GM21526 (cell line): ENCODE measurements at regions not wholly inside any gene's neighbourhood (a gene's known extent, or its start where the extent isn't known, plus 50 kb on each side); places are given as distances from the start of the nearest gene placed in this dataset.

Experiments used
- ATAC-seq: cut with Tn5 transposase; IDR thresholded peaks from one replicate; pipeline ENCODE4 v1.9.1; 2021; ENCODE audit warnings: moderate library complexity; ENCODE audit not compliant: unreplicated experiment, low FRiP score

DNA sequence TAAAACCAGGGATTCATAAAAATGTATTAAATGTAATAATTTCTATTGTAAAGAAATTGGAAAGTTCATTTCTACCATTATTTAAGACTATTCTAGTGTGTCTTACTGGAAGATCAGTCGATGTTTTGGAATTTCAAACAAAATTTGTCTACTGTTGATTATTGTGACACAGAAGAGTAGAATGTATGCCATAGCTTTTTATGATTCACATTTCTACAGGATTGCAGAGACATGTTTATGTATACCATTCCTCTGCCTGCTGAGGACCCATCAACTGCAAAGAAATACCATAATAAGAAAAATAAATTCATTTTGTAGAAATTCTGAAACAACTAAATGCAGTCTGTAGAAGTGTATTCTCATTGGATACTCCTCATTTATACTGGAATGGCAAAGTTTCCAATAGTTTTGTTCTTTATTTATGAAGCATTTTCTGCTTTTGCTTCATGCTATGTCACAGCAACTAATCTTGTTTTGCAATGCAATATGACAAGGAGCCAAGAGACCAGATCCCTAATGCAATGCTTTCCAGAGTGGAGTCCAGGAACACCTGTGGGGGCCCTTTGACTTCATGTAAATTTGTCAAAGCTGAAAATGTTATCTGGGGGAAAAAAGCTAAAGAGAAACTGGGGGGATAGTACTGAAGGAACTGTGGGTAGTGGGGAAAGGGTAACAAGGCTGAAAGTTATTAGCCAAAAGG, 172.9 kb upstream of the LRIG3 start:
- no peak for ATAC-seq

DNA sequence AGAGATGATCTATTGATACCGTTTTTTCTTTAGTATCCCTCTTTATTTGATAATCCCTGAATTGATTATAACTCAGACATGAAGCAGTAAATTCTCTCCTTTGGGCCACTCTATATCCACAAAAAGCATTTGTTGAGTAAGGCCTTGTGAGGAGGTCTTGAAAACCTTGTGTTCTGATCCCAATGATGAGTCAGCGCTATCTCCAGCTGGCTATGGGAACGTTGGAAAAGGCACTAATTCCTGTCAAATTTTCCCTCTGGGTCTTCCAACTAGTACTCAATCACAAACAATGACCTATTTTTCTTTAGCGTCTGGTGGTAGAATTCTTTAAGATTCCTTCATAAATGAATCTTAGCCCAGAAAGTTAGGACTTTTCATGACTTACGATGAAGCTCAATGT, 168.4 kb upstream of the LRIG3 start:
- ATAC-seq, result no peak

DNA sequence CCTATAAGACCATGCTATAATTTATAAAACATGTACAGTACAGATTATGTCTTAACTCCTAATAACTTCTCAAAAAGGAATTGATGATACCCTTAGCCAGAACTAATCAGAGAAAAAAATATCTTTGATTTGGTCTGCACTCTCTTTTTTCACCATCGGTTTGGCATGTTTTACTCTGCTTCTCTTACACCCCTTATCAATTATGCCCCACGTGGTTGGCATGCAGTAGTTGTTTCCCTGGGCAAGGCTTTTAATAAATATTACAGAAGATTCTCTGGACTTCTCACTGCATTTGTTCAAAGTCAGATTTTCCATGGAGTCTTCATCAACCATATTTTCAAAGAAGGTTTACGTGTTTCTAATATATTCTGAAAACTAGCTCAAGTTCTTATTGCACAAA, 167.4 kb upstream of the LRIG3 start:
- no peak for ATAC-seq

DNA sequence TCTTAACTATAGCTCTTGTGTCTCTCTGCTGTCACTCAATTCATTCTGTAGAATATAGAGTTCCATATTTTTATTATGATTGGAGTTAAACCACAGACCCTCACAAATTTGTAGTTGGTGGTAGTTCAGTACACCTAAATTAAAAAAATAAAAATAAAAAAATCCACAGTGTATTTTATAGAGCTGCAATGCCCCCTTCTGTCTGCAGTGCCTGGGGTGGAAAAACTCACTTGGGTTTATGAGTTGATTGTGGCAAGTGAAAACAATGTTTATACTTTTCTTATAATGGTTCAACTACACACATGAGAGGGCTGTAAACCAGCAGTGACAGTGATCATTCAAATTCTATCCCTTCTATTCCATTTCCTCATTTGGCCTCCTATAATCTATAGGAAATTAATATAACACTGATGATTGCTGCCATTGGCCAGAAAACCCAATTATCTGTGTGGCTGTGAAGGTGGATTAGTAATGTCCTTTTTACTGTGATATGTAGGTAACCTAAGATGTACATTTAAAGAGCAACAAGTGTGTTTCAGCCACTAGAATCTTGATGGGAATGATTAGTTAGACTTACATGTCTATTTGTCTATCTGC, 166.9 kb upstream of the LRIG3 start:
- ATAC-seq, result no peak

DNA sequence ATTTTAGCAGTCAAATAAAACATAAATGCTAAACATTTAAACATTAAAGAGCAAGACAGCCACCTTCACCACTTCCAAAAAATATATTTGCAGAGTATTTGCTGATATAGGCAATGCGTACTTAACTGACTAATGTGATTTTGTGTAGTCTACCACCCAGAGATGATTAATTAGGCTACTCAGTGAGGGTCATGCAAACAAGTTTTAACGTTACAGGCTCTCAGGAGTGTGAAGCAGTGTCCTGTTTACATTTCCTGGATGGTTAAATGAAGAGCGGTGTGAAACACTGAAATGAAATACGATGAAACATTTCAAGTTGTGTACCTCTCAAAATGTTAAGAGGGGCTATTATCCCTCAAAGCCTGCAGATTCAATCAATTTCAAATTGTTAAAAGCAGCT, 165.8 kb upstream of the LRIG3 start:
- no peak for ATAC-seq

DNA sequence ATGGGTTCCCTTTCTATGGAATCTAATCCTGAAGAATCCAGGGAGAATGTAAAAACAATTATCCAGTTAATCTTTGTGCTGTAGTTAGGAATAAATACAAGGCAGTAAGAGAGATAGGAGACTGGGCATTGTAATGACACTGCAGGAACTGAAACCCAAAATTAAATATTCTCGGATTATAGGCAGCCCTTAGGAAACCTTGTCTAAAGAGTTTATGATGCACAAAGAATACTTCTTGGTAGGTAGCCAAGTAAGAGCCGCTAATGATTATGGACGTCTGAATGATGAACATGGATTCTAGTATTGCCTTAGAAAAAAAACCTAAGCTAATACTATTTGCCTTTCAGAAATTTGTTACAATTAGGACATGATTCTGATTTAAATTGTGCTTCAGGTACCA, 165.4 kb upstream of the LRIG3 start:
- ATAC-seq, result no peak

DNA sequence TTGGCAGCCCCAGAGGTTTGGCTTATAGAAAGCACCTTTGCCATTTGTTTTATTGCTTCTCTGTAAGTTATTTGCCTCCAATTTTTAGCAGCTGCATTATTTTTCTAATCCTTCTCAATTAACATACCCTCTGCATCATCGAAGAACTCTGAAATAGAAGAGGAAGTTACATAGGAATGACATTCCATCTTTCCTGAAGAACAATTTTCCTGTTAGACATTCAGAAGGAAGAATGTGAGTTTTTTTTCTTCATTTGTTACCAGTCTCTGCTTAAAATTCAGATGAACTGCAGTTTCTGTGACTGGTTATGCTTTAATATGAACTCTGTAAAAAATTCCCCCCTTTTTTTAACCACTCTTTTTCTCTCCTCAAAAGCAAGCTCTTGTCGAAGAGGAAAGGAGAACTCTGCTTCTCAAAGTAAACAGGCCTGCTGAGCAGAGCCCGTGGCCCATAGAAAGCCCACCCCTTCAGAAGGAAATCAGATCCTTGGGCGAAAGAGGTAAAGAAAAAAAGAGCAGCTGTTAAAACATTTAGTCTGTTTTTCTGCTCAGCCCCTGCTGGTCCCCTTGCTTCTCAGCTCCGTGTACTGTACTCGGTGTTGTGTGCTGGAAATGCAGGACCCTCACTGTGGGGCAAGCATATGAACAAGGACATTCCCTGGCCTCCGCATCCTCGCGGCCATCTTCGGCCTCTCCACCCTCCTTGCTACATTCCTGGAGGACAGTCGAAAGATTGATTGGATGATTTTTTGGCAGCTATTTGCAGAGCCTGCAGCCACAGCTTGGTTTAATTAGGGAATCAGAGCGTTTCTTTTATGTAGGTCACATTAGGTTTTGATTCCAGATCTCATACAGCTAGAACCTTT, 164.4 kb upstream of the LRIG3 start:
- no peak for ATAC-seq

DNA sequence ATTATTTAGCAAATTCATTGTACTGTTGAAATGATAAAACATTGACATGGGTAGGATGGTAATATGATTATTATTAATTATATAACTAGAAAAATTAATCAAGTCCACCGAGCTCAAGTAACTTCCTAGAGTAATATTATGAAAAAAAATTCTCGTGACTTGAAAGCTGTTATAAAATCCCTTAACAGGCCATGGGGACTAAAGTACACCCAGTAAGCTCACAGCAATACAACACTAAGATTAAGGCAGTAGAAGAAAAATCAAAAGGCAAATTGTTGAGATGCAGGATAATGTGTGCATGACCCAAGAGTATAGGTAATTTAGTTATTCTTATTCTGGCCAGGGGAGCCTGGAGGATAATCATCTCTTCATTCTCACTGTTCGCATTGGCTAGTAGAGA, 162.6 kb upstream of the LRIG3 start:
- no peak for ATAC-seq

DNA sequence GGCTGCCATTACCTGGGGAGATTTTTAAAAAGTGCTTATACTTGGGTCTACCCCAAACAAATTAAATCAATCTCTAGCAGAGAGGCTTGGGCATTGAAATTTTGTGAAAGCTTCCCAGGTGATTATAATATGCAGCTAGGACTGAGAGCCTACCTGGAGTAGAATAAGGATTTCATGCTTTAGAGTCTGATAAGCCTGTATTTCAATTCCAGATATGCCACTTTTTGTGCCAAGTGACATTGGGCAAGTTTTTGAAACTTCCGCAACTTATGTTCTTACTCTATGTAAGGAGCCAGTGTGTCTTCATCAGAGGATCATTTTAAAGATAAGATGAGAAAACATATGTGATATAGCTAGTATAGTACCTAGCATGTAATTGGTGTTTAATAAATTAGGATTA, 159.8 kb upstream of the LRIG3 start:
- ATAC-seq, result no peak

DNA sequence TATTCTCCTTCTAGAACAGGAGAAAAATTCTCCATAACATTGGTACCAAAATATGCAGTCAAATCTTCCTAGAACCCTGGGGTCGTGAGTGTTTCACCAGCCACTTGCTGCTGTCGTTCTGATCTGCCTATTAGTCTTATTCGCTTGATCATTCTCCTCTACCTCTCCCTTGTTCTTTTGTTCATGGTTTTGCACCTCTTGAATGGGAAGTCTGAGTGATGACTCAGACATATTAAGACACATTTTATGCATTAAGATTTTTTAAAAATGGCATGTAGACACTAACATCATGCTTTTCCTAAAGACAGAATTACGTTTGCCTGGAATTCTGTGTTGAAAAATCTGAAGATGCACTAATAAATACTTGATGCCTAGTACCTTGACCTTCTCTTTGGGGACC, 159.2 kb upstream of the LRIG3 start:
- no peak for ATAC-seq

DNA sequence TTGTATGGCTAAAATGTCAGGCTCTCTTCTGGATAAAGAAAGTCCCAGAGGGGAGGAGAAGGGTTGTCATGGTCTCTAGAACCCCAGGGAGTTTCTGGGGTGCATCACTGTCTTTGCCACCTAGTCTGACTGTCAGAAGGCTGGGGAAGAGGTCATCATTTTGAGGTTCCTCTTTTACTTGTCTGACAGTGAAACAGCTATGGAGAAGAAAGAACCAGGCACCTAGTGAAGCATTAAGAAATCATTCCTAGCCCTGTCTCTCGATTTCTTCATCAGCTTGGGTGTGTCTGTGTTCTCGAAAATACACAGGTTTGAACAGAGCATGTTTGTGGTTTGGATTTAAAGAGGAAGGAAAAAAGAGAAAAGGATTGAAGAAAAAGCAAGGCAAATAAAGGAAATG, 158.7 kb upstream of the LRIG3 start:
- no peak for ATAC-seq

DNA sequence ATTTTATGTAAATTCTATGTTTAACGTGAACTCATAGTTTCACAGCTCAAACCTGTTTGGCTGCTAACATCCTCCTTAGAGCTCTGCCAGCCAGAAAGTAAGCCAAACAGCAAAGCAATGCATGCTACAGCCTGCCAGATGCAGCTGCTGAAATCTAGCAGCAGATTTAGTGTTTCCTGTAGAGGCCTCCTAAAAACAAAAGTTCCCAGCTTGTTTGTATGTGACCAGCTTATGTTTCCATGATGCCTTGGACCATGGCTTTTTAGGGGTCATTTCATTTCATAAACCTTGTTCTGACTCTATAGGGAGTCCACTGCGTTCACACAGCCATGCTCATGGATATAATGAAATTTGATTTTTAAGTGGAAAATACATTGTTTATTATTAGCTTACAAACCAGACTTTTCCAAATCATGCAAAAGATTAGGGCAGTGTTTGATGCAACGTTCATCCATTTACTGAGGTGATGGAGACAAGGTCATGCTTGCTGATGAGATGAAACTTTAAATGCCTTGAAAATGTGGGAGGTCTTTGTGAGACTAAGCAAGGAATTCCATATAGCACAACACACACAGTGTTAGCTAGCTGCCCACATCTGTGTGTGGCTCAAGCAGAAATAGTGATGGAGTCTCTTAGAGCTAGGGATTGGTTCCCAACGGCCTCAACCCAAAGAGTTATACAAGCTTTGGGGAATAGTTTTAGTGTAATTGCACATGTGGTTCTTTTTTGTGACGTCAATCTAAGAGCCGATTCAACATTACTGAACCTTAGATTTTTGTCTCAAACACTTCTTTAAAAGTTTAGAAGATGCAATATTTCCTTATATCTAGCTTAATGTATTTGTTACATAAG, 157.5 kb upstream of the LRIG3 start:
- no peak for ATAC-seq

DNA sequence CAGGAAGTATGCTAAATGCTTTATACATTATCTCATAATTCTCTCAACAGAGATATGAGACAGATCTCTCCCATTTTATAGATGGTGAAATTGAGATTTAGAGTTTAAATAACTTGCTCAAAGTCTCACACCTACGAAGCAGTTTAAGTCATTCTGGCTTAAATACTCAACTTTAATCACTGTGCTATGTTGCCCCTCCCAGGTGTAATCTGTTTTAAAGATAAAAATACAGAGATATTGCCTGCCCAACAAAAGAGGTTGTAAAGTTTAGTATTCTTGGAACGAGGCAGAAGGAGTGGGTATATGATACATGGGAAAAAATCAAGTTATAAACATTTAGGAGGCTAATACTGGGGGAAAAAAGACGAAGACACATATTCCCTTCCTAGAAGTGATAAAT, 156.8 kb upstream of the LRIG3 start:
- ATAC-seq, result no peak

DNA sequence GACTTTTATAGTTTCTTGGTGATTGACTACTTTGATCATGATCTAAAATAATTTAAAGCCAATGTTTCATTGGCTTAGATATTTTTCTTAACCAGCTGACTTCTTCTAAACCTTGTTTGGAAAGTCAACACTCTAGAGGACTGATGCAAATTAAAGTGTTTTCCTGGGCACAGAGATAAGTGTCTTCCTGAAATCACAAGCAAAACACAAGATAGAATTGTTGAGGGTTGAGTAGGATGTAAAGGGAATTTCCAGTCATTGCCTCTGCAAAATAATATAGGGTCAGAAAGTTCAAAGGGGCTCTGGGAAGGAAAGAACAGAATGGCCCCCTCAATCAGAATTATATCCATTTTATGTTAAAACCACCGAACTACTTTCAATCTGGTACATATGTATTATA, 156.3 kb upstream of the LRIG3 start:
- ATAC-seq, result no peak

DNA sequence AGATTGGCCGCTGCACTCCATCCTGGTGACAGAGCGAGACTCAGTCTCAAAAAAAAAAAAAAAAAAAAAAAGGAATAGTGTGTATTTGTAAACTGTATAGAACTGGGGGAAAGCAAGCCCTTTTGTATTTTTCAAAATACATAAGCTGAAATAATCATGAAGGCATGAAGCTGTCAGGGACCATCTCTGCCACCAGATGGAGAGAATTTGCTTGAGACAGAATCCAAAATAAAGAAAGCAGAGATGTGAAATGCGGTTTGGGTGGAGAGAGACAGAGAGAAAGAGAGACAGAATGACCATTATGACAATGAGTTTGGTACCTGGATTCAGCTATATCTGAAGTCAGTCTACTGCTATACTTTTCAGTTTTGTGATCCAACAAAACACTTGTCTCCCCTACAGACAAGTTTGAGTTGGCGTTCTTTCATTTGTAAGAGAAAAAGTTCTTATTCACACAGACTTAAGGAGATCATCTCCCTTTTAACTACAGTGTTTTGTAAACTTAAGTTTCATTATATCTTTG, 155.7 kb upstream of the LRIG3 start:
- ATAC-seq, result no peak

DNA sequence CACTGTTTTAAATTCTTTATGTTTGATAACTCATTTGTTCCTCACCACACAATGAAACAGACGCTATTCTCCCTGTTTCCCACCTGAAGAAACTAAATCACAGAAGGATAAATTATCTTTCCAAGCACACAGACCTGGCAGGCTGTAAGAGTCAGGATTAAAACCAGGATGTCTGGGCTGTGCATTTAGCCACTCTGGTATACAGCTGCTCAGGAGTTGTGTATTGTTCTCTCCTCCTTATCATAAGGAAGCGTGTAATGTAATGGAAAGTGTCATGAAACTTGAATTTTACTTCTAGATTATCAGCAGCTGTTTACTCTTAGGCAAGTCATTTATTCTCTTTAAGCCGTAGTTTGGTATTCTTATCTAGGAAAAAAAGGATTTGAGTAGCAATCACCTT, 154.8 kb upstream of the LRIG3 start:
- no peak for ATAC-seq

DNA sequence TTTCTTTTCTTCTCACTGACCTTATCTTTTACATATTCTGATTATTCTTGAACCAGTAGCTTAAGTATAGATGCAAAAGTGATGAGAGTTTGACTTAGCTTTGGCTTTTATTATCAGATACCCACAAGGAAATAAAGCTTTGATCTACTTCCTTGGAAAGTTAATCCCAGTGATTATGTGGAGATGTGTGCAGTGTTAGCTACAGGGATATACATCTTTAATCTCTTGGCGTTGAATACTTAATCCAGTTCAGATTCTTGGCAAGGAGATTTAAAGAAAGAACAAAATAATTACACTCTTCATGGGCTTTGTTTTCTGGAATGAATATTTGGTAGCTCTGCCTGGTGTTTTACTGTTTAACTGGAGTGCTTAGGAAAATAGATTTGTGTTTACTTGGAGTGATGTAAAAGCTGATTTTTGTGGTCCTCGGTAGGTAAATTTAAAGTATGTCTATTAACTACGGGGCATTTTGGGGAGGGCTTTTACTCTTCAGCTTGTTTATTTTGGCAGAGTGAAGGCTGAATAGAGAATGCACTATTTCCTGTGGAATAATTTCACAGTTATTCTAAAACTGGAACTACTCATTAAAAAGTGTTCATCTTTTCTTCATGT, 150.1 kb upstream of the LRIG3 start:
- ATAC-seq, result no peak

DNA sequence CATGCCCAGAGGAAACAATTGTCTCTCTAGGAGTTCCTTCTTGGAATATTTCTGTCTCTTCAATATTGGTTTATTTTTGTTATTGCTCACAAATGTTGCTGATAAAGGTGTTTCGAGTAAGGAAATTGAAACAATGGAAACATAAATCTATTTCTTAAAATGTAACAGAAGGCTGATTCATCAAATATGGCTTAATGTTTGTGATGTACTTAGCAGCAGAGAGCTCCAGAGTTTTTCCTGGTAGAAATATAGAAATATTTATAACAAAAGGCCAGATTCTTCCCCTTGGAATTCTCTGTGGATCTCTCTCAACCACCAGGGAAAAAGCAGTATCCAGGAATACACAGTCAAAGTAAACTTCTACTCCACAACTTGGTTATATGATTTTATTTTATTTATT, 149.2 kb upstream of the LRIG3 start:
- no peak for ATAC-seq

DNA sequence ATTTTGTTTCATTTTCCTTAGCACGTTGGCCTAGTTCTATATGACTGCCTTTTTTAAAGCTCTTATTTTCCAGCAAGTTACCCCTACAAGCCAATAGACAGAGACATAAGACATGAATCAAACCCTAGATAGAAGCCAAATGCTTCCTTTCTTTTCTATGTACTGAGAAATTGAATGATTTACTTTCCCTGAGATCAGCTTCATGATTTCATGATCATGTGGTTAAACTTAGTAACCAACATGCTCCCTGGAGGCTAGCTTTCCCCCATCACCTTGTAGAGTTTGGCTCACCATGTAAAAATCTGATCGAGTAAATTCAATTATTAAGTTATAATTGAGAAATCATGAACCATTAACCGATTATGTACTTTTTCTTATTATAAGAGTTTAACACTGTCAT, 148.1 kb upstream of the LRIG3 start:
- ATAC-seq, result no peak

DNA sequence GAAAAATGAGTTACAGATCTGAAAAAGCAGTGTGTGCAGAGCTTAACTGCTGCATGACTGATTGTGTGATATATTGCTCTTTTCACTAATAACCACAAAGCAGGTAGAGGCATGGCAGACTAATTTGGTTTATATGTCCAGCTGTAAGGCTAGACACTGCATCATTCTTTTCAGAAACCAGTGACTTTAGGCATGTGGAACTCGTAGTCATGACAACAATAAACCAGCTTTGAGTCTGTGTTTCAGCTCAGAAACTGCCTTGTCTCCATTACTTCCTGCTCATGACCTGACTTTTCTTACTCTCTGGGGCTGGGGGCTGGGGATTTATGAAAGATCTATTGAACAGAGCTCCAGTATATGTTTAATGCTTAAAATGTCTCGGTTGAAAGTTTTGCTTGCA, 146.8 kb upstream of the LRIG3 start:
- ATAC-seq, result no peak
